ENCODE measurements at regions not wholly inside any gene's neighbourhood (a gene's known extent, or its start where the extent isn't known, plus 50 kb on each side); places are given as distances from the start of the nearest gene placed in this dataset.
"Not testable (repeated sequence)": the region's sequence is repeated elsewhere in the genome, so short reads cannot be mapped to it uniquely, and the experiment has no call there.

DNA sequence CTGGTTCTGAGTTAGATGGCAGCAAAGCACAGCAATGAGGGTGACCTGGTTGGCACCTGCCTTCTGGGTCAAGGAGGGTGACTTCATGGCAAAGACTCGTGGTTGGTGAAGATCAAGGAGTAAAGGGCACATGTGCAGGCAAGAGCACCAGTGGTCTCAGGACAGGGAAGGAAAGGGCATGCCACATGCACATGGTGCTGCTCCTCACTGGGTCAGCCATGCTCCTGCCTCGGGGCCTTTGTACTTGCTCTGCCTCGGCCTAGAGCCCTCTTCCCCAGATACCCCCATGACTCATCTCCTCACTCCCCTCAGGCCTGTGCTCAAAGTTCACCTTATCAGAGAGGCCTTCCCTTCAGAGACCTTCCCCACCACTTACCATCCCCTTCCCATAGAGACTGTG lies 106.7 kb upstream of the KDM7A start:
- H3K27ac Mint-ChIP-seq = no peak overlapping the region
- no peak overlapping the region for H3K4me3 Mint-ChIP-seq
- H3K36me3 Mint-ChIP-seq = peaks cover 4% of the 10 kb centered on the region
- peaks cover 11% of the 10 kb centered on the region for H3K27me3 Mint-ChIP-seq
- H3K9me3 Mint-ChIP-seq = peaks cover 12% of the 10 kb centered on the region
- ATAC-seq = no peak
- no peaks in the 10 kb centered on the region for H3K4me1 Mint-ChIP-seq

DNA sequence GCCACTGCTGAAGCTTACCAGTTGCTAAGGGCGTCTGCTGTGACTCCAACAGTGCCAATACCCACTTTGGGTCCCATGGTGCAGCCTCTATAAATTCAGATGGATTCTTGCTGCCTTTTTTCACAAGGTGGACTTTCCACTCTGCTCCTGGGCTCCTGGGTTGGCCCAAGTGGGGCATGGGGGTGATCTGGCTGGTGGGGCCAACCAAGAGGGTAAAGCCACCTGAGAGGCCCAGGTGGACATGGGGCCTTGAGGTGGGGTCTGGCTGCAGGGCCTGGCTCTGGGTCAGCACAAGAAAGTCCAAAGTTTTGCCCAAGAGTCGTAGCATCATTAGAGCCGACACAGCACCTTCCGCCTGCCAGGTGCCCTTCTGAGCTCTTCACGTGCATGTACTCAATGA lies 105.2 kb upstream of the KDM7A start:
- Mint-ChIP-seq H3K9me3 (peaks cover 12% of the 10 kb centered on the region), H3K4me3 (no peak overlapping the region), H3K27ac (no peak overlapping the region), H3K27me3 (peaks cover 11% of the 10 kb centered on the region), H3K36me3 (peaks cover 4% of the 10 kb centered on the region), H3K4me1 (no peaks in the 10 kb centered on the region)
- no peak for ATAC-seq

DNA sequence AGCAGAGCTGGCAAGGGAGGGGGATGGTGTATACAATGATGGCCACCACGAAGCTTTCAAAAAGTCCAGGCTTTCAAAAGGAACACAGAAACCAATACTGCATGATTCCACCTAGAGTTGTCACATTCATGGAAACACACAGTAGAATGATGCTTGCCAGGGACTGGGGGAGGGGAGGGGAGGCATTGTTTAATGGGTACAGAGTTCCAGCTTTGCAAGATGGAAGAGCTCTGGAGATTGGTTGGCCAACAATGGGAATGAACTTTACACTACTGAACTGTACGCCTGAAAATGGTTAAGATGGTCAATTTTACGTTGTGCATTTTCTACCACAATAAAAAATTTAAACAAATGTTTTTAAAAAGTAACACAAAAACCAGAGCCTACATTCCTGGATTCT lies 104.5 kb upstream of the KDM7A start:
- peaks cover 11% of the 10 kb centered on the region for H3K27me3 Mint-ChIP-seq
- H3K36me3 Mint-ChIP-seq = peaks cover 4% of the 10 kb centered on the region
- no peak overlapping the region for H3K4me3 Mint-ChIP-seq
- ATAC-seq = no peak
- peaks cover 12% of the 10 kb centered on the region for H3K9me3 Mint-ChIP-seq
- no peaks in the 10 kb centered on the region for H3K4me1 Mint-ChIP-seq
- H3K27ac Mint-ChIP-seq = no peak overlapping the region

DNA sequence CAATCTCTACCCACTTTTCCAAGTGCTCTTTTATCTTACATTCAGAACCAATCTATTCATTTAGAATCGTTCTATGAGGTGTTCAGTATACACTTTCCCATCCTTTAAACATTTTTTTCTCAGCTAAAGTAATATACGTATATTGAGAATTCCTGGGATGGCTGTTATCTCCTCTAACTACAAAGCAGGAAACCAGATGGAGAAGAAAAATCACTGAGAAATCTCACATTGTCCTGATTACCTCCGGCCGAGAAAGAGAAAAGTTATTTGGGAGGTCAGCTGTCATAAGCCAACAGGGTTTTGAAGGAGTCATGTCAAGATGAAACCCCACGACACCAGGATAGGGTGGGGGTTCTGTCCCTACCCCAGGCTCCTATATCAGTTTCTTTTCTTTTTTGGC lies 99.2 kb upstream of the KDM7A start:
- H3K4me3 Mint-ChIP-seq = no peak overlapping the region
- no peaks in the 10 kb centered on the region for H3K9me3 Mint-ChIP-seq
- H3K4me1 Mint-ChIP-seq = no peaks in the 10 kb centered on the region
- no peaks in the 10 kb centered on the region for H3K36me3 Mint-ChIP-seq
- no peak overlapping the region for H3K27ac Mint-ChIP-seq
- peaks cover 11% of the 10 kb centered on the region for H3K27me3 Mint-ChIP-seq
- no peak for ATAC-seq

DNA sequence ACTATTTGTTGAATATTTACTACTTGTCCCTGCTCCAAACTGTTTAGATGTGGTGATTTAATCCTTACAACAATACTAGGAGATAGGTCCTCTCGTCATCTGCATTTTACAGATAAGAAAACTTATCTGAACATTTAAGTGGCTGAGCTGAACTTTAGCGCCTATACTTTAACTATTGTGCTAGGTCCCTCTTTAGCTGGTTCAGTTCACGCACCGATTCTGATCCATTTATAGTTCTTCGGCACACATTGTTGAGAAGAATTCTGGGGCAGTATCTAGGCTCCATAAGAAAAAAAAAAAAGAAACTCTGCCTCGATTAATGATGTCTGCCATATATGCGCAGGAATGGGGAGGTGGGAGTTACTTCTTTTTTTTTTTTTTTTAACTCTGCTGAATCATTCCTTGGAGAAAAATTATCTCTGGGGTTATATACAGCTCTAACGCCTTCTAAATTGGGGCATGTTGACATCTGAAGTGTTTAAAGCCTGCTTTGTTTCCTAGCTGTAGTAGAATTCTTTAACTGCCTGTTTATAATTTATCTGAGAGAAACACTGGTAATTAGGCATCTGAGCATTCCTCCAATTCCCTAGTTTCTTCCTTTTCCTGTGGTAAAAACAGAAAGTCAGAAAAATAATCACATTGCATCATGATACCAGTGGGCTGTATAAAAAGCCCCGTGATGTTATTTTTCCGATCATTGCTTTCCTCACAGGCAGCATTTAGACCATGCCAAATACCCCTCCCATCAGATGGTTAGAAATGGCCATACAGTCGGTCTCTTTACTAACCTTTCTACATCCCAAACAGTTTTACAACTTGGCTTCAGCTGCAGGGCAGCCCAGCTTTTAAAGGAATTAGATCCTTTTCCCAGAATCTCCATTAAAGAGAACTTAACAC lies 98.5 kb upstream of the KDM7A start:
- H3K27me3 Mint-ChIP-seq = peaks cover 7% of the 10 kb centered on the region
- H3K9me3 Mint-ChIP-seq = no peaks in the 10 kb centered on the region
- no peaks in the 10 kb centered on the region for H3K4me1 Mint-ChIP-seq
- no peak overlapping the region for H3K4me3 Mint-ChIP-seq
- no peaks in the 10 kb centered on the region for H3K36me3 Mint-ChIP-seq
- no peak for ATAC-seq
- no peak overlapping the region for H3K27ac Mint-ChIP-seq

DNA sequence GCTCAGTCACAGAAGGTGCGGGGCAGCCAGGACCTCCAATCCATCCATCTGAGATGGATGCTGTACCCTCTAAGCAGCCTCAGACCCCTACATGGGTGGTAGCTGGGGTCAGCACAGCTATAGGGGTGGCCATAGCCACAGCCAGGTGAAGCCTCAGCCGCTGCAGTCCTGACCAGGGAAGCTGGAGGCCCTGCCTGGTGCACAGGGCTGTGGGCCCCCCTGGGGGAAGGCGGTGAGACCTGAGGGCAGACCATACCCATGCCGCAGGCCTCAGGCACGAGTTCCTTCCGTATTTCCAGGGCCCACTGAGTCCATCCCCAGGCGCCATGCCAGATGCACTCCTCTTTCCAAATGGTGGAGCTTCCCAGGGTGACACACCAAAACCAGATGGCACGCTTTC lies 96.6 kb upstream of the KDM7A start:
- no peaks in the 10 kb centered on the region for H3K27me3 Mint-ChIP-seq
- H3K27ac Mint-ChIP-seq = no peak overlapping the region
- H3K4me1 Mint-ChIP-seq = no peaks in the 10 kb centered on the region
- H3K4me3 Mint-ChIP-seq = no peak overlapping the region
- ATAC-seq = no peak
- H3K36me3 Mint-ChIP-seq = no peaks in the 10 kb centered on the region
- H3K9me3 Mint-ChIP-seq = no peaks in the 10 kb centered on the region

DNA sequence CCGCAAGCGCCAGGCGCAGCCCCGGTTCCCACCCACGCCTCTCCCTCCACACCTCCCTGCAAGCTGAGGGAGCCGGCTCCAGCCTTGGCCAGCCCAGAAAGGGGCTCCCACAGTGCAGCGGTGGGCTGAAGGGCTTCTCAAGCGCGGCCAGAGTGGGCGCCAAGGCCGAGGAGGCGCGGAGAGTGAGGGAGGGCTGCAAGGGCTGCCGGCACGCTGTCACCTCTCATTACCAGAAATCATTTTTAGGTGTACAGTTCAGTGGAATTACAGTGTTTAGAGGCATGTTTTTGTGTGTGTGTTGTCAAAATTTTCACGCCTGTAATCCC lies 94.8 kb upstream of the KDM7A start:
- ATAC-seq, H3K36me3 Mint-ChIP-seq, H3K9me3 Mint-ChIP-seq, H3K27ac Mint-ChIP-seq, H3K27me3 Mint-ChIP-seq, H3K4me3 Mint-ChIP-seq, H3K4me1 Mint-ChIP-seq: not testable (repeated sequence)

DNA sequence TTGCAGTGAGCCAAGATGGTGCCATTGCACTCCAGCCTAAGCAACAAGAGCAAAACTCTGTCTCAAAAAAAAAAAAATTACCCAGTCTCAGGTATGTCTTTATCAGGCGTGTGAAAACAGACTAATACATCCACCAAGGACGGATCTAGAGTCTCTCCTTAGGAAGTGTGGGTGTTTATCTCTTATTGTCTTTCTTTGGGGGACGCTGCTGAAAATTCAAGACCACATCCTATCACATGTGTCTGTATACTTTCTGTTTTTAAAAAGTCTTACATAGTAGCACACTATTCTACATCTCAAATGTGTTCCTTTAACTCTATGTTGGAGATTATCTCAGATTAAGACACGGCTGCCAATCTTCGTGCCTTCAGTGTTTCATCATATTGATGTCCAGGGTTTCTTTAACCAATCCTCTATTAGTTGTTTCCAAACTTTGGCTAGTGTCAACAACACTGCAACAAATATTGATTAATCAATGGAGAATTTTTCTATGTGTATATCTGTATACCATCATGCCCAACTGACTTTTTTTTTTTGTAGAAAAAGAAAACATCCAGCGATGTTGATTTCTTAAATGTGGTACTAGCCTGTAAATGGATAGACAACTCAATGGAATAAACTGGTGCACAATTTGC lies 92.3 kb upstream of the KDM7A start:
- no peaks in the 10 kb centered on the region for H3K36me3 Mint-ChIP-seq
- no peak overlapping the region for H3K4me3 Mint-ChIP-seq
- H3K27me3 Mint-ChIP-seq = no peaks in the 10 kb centered on the region
- no peak for ATAC-seq
- no peaks in the 10 kb centered on the region for H3K9me3 Mint-ChIP-seq
- H3K4me1 Mint-ChIP-seq = no peaks in the 10 kb centered on the region
- H3K27ac Mint-ChIP-seq = no peak overlapping the region

DNA sequence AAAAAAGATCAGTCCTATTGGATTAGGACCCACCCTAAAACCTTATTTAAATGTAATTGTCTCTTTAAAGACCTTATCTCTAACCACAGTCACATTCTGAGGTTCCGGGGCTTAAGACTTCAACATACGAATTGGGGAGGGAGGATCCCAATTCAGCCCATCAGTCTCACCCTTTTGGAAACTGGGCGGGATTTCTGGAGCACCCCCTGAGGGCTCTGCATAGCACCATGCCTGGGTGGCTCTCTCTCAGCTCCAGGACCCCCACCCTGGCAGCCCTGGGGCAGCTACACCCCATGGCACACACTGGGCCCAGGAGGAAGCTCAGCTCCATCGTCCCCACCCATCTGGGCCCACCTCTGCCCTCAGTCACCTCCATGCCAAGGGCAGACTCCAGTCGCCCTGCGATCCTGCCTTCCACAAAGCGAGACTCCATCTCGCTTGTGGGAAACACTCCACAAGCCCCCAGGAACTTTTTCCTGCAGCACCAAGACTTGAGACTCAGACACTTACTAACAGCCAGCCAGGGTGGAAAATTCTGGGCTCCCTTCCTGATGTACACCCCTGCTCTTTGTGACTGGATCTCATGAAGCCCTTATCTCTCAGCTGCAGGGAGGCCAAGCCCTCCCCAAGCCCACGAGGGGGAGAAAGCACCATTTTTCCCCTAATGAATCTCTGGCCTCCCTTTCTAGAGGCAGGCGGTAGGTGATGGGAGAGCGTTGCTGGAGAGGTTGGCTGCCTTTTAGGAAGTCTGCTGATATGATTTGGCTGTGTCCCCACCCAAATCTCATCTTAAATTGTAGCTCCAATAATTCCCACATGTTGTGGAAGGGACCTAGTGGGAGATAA lies 90.8 kb upstream of the KDM7A start:
- Mint-ChIP-seq H3K4me3 (no peak overlapping the region), H3K27ac (no peak overlapping the region), H3K36me3 (no peaks in the 10 kb centered on the region), H3K4me1 (no peaks in the 10 kb centered on the region), H3K27me3 (no peaks in the 10 kb centered on the region), H3K9me3 (no peaks in the 10 kb centered on the region)
- no peak for ATAC-seq

DNA sequence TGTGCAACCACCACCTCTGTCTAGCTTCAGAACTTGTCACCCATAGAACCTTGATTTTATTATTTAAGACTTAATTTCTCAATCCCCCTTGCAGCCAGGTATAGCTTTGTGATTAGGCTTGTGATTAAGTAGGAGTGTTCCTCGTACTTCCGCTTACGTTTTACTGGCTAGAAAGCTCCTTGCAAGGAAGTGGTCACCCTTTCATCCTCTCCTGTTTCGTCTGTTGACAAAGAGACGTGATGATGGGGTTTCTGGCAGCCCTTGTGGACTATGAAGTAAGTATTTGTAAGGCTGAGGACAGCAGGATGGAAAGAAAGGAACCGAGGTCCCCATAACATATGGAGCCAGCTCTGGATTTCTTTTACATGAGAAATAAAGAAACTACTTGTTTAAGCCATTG lies 86.5 kb upstream of the KDM7A start:
- Mint-ChIP-seq H3K9me3 (no peaks in the 10 kb centered on the region), H3K36me3 (no peaks in the 10 kb centered on the region), H3K27ac (no peak overlapping the region), H3K4me3 (no peak overlapping the region), H3K27me3 (peaks cover 14% of the 10 kb centered on the region), H3K4me1 (peaks cover 7% of the 10 kb centered on the region)
- ATAC-seq = no peak

DNA sequence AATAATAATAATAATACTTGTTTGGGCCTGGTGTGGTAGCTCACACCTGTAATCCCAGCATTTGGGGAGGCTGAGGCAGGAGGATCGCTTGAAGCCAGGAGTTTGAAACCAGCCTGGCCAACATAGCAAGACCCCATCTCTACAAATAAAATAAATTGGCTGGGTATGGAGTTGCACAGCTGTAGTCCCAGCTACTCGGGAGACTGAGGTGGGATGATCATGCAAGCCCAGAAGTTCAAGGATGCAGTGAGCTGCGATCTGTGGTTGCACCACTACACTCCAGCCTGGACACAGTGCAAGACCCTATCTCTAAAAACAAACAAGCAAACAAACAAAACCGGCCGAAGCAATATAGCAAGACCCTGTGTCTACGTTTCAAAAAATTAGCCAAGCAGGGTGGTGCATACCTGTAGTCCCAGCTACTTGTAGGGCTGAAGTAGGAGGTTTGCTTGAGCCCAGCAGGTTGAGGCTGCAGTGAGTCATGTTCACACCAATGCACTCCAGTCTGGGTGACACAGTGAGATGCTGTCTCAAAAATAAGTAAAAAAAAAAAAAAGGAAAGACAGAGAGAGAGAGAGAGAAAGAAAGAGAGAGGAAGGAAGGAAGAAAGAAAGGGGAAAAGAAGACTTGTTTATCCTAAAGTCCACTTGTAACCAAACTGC lies 85.6 kb upstream of the KDM7A start:
- peaks cover 14% of the 10 kb centered on the region for H3K27me3 Mint-ChIP-seq
- peaks cover 2% of the 10 kb centered on the region for H3K9me3 Mint-ChIP-seq
- no peak overlapping the region for H3K4me3 Mint-ChIP-seq
- peaks cover 7% of the 10 kb centered on the region for H3K4me1 Mint-ChIP-seq
- H3K36me3 Mint-ChIP-seq = peaks cover 1% of the 10 kb centered on the region
- no peak overlapping the region for H3K27ac Mint-ChIP-seq
- no peak for ATAC-seq

DNA sequence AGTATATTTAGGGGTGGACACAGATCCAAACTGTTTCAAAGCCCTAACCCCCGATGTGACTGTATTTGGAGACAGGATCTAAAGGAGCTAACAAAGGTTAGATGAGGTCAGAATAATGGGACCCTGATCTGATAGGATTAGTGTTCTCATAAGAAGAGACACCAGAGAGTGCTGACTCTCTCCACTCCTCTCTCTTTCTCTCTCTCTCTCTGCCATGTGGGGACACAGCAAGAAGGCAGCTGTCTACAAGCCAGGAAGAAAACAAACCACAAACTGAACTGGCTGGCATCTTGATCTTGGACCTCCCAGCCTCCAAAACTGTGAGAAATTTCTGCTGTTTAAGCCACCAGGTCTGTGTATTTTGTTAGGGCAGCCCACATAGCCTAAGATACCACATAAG lies 84.7 kb upstream of the KDM7A start:
- Mint-ChIP-seq H3K4me1 (peaks cover 7% of the 10 kb centered on the region), H3K27me3 (peaks cover 14% of the 10 kb centered on the region)

DNA sequence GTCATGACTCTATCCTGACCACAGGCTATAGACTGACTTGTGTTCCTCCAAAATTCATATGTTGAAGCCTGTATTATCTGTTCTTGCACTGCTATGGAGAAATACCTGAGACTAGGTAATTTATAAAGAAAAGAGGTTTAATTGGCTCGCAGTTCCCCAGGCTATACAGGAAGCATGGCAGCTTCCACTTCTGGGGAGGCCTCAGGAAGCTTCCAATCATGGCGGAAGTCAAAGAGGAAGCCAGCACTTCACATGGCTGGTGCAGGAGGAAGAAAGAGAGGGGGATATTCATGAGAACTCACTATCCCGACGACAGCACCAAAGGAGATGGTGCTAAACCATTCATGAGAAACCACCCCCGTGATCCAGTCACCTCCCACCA lies 84.3 kb upstream of the KDM7A start:
- Mint-ChIP-seq H3K4me1 (peaks cover 7% of the 10 kb centered on the region), H3K27me3 (peaks cover 14% of the 10 kb centered on the region), H3K27ac (no peak overlapping the region), H3K9me3 (peaks cover 4% of the 10 kb centered on the region), H3K36me3 (peaks cover 5% of the 10 kb centered on the region), H3K4me3 (no peak overlapping the region)
- ATAC-seq = no peak

More for the DNA sequence above, 84.7 kb upstream of the KDM7A start:
- Mint-ChIP-seq H3K9me3 (peaks cover 4% of the 10 kb centered on the region), H3K4me3 (no peak overlapping the region), H3K27ac (no peak overlapping the region), H3K36me3 (peaks cover 5% of the 10 kb centered on the region)
- no peak for ATAC-seq

DNA sequence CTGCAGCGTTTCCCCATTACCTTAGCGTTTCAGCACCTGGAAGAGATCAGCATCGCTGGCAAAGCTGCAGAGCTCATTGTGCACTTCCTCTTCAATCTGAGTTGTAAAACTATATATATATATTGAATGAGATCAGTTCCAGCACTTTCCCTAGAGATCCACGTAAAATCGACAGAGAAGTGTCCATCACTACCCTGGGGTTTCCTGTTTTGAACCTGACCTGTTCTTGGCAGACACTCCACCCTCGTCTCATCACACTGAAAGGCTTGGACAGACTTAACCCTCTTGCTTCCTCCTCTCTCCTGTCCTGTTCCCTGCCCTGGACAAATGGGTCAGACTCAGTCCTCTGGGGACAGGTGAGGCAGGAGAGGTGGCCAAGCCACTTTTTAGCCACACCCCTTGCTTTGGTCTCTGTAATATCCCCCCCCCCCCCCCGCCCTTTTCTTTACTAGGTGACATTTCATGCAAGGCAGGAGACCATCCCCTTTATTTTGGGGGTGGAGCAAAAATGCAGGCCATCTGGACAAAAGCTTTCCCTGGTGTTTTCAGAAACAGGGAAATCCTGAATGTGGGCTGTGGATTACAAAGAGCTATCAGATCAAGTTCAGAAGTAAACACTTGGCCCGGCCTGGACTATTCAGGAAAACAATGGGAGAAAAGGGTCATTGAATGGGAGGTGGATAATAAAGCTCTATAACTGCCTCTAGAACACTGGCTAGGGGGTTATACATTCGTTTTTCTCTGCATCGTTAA lies 83.7 kb upstream of the KDM7A start:
- Mint-ChIP-seq H3K36me3 (peaks cover 5% of the 10 kb centered on the region), H3K9me3 (peaks cover 4% of the 10 kb centered on the region), H3K4me1 (peaks cover 7% of the 10 kb centered on the region), H3K4me3 (no peak overlapping the region), H3K27ac (no peak overlapping the region), H3K27me3 (peaks cover 14% of the 10 kb centered on the region)
- no peak for ATAC-seq

DNA sequence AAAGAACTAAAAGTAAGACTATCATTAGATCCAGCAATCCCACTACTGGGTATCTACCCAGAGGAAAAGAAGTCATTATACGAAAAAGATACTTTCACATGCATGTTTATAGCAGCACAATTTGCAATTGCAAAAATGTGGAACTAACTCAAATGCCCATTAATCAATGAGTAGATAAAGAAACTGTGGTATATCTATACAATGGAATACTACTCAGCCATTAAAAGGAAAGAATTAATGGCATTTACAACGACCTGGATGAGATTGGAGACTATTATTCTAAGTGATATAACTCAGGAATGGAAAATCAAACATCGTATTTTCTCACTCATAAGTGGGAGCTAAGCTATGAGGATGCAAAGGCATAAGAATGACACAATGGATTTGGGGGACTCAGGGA lies 80.5 kb upstream of the KDM7A start:
- peaks cover 14% of the 10 kb centered on the region for H3K27me3 Mint-ChIP-seq
- H3K27ac Mint-ChIP-seq, H3K4me3 Mint-ChIP-seq, H3K9me3 Mint-ChIP-seq, ATAC-seq, H3K36me3 Mint-ChIP-seq: not testable (repeated sequence)
- H3K4me1 Mint-ChIP-seq = peaks cover 20% of the 10 kb centered on the region
